GM23338 (cell line): ENCODE measurements at regions not wholly inside any gene's neighbourhood (a gene's known extent, or its start where the extent isn't known, plus 50 kb on each side); places are given as distances from the start of the nearest gene placed in this dataset.

Experiments used
- ATAC-seq: fragments of 200-7000 bp; cut with Tn5 transposase; 3 replicates; pipeline ENCODE4 v1.9.1; 2020
- DNase-seq: peaks from one replicate; pipeline ENCODE4 v3.0.0-alpha.2; 2015; ENCODE audit warnings: low spot score
- H2AFZ ChIP-seq: fragments of 200-600 bp; sonication (generic); 2 replicates; pipeline ENCODE4 v1.8.0; 2016; ENCODE audit warnings: antibody characterized with exemption, mild to moderate bottlenecking, moderate library complexity
- H3F3A ChIP-seq: fragments of 200-600 bp; sonication (generic); replicated peaks from 2 replicates; pipeline ENCODE4 v1.8.0; 2017; ENCODE audit warnings: antibody characterized with exemption, mixed run types, low read depth
- H3K27ac ChIP-seq: fragments of 200-600 bp; sonication (generic); 2 replicates; pipeline ENCODE4 v1.6.1; 2016; ENCODE audit warnings: low read depth
- H3K27me3 ChIP-seq: fragments of 200-600 bp; sonication (generic); 2 replicates; pipeline ENCODE4 v1.8.0; 2016; ENCODE audit warnings: mild to moderate bottlenecking, mixed run types, moderate library complexity; ENCODE audit not compliant: insufficient read depth
- H3K36me3 ChIP-seq: fragments of 200-600 bp; sonication (generic); 2 replicates; pipeline ENCODE4 v1.8.0; 2016; ENCODE audit warnings: mild to moderate bottlenecking; ENCODE audit not compliant: insufficient read depth
- H3K4me1 ChIP-seq: fragments of 200-600 bp; sonication (generic); 2 replicates; pipeline ENCODE4 v1.8.0; 2016; ENCODE audit warnings: mild to moderate bottlenecking, moderate library complexity; ENCODE audit not compliant: insufficient read depth
- H3K4me2 ChIP-seq: fragments of 200-600 bp; sonication (generic); 2 replicates; pipeline ENCODE4 v1.7.1; 2017; ENCODE audit warnings: mixed run types
- H3K4me3 ChIP-seq: fragments of 200-600 bp; sonication (generic); 2 replicates; pipeline ENCODE4 v1.6.1; 2016; ENCODE audit warnings: mixed run types
- H3K79me2 ChIP-seq: fragments of 200-600 bp; sonication (generic); replicated peaks from 2 replicates; pipeline ENCODE4 v1.8.0; 2017; ENCODE audit warnings: mild to moderate bottlenecking; ENCODE audit not compliant: insufficient read depth
- H3K9me2 ChIP-seq: fragments of 200-600 bp; sonication (generic); 2 replicates; pipeline ENCODE4 v1.8.0; 2017; ENCODE audit not compliant: insufficient read depth
- H4K20me1 ChIP-seq: fragments of 200-600 bp; sonication (generic); replicated peaks from 2 replicates; pipeline ENCODE4 v1.8.0; 2017; ENCODE audit warnings: mild to moderate bottlenecking; ENCODE audit not compliant: insufficient read depth
- H3K27ac Mint-ChIP-seq: 2 replicates; pipeline ENCODE4 v1.8.0; 2020; ENCODE audit warnings: inconsistent platforms, mild to moderate bottlenecking, moderate library complexity, mixed read lengths
- H3K27me3 Mint-ChIP-seq: 3 replicates; pipeline ENCODE4 v1.8.0; 2022; ENCODE audit warnings: low read depth, mild to moderate bottlenecking, moderate library complexity, mixed read lengths, inconsistent platforms; ENCODE audit not compliant: insufficient read depth, poor library complexity
- H3K36me3 Mint-ChIP-seq: 3 replicates; pipeline ENCODE4 v1.8.0; 2021; ENCODE audit warnings: low read depth, mild to moderate bottlenecking, inconsistent platforms, moderate library complexity, mixed read lengths
- H3K4me1 Mint-ChIP-seq: 3 replicates; pipeline ENCODE4 v1.8.0; 2020; ENCODE audit warnings: mild to moderate bottlenecking, inconsistent platforms, mixed read lengths
- H3K4me3 Mint-ChIP-seq: 3 replicates; pipeline ENCODE4 v1.8.0; 2021; ENCODE audit warnings: moderate library complexity, mild to moderate bottlenecking, inconsistent platforms, mixed read lengths
- H3K9me3 Mint-ChIP-seq: 3 replicates; pipeline ENCODE4 v1.8.0; 2020; ENCODE audit warnings: moderate library complexity, mild to moderate bottlenecking, inconsistent platforms, mixed read lengths
- CREB1 ChIP-seq: fragments of 250-450 bp; sonication (Bioruptor Pico); IDR thresholded peaks from 2 replicates; pipeline ENCODE4 v1.5.0; 2020; ENCODE audit warnings: low read depth, mild to moderate bottlenecking, moderate library complexity
- EZH2 ChIP-seq: fragments of 200-600 bp; sonication (generic); IDR thresholded peaks from one replicate; pipeline ENCODE4 v1.8.0; 2017; ENCODE audit warnings: antibody characterized with exemption, mild to moderate bottlenecking, low read depth; ENCODE audit not compliant: unreplicated experiment
- EZH2phosphoT487 ChIP-seq: fragments of 200-600 bp; sonication (generic); IDR thresholded peaks from one replicate; pipeline ENCODE4 v1.8.1; 2018; ENCODE audit warnings: antibody characterized with exemption; ENCODE audit not compliant: unreplicated experiment
- JUNB ChIP-seq: IDR thresholded peaks from one replicate; pipeline ENCODE4 v1.6.1; 2016; ENCODE audit warnings: antibody characterized with exemption; ENCODE audit not compliant: unreplicated experiment
- STAT1 ChIP-seq: IDR thresholded peaks from one replicate; pipeline ENCODE4 v1.6.1; 2016; ENCODE audit warnings: antibody characterized with exemption; ENCODE audit not compliant: unreplicated experiment
- ZNF114 ChIP-seq: fragments of 250-450 bp; sonication (Bioruptor Pico); IDR thresholded peaks from 2 replicates; pipeline ENCODE4 v1.5.0; 2020; ENCODE audit warnings: mild to moderate bottlenecking, moderate library complexity
- ZNF331 ChIP-seq: fragments of 250-450 bp; sonication (Bioruptor Pico); IDR thresholded peaks from 2 replicates; pipeline ENCODE4 v1.5.0; 2020; ENCODE audit warnings: low read depth, mild to moderate bottlenecking, moderate library complexity
- TF ChIP-seq, protein P1 (sequence below): IDR thresholded peaks from 2 replicates; pipeline ENCODE4 v1.6.1; 2016; ENCODE audit warnings: antibody characterized with exemption
- TF ChIP-seq, protein P2 (sequence below), 2 experiments: fragments of 200-600 bp in 1 of 2; sonication (generic) in 1 of 2; conservative IDR thresholded peaks; 2 replicates each; pipeline versions ENCODE4 v1.5.1 to v1.6.1; 2016 to 2017; ENCODE audit warnings: antibody characterized with exemption in 2 of 2, low read depth in 2 of 2, mild to moderate bottlenecking in 2 of 2, moderate library complexity in 1 of 2
- TF ChIP-seq, protein P3 (sequence below): fragments of 250-450 bp; sonication (Bioruptor Pico); IDR thresholded peaks from 2 replicates; pipeline ENCODE4 v1.5.0; 2020; ENCODE audit warnings: mild to moderate bottlenecking, moderate library complexity
- TF ChIP-seq, protein P4 (sequence below): IDR thresholded peaks from one replicate; pipeline ENCODE4 v1.6.1; 2018; ENCODE audit warnings: antibody characterized with exemption; ENCODE audit not compliant: unreplicated experiment

DNA sequence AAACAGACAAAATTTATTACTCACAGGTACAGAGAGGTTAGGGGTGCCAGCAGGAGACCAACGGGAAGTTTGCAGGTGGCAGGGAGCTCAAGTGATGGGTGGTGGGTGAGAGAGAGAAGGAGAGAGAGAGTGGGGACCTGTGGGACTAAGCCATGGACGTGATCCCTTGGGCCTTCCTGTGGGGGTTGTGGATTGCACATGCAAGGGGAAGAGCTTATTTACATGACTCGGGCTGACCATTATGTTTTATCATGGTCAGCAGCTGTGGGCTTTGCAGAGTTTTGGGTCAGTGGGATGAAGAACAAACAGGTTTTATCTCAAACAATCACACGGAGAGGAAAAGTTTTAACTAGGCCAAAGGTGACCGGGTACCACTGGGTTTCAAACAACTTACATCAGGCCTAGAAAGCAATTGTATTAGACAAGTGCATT, 156.2 kb upstream of the EXOC2 start:
- no peaks in the 10 kb centered on the region for H3K9me2 ChIP-seq
- no peak for DNase-seq
- no peaks in the 10 kb centered on the region for H3K4me1 ChIP-seq
- no peaks in the 10 kb centered on the region for H3K4me1 Mint-ChIP-seq
- H3K4me3 Mint-ChIP-seq: no peak overlapping the region
- no peaks in the 10 kb centered on the region for H3F3A ChIP-seq
- no peak for ATAC-seq
- H3K9me3 Mint-ChIP-seq: peaks cover 11% of the 10 kb centered on the region
- peaks cover 5% of the 10 kb centered on the region for H3K27me3 Mint-ChIP-seq
- H3K79me2 ChIP-seq: no peaks in the 10 kb centered on the region
- no peaks in the 10 kb centered on the region for H3K36me3 Mint-ChIP-seq
- H3K27ac ChIP-seq: no peak overlapping the region
- TF ChIP-seq JUNB (no peak), EZH2phosphoT487 (no peak), STAT1 (no peak), CREB1 (CRISPR knock-in tag) (no peak), EZH2 (no peak), ZNF114 (CRISPR knock-in tag) (no peak), ZNF331 (no peak)
- TF ChIP-seq, protein P1, sequence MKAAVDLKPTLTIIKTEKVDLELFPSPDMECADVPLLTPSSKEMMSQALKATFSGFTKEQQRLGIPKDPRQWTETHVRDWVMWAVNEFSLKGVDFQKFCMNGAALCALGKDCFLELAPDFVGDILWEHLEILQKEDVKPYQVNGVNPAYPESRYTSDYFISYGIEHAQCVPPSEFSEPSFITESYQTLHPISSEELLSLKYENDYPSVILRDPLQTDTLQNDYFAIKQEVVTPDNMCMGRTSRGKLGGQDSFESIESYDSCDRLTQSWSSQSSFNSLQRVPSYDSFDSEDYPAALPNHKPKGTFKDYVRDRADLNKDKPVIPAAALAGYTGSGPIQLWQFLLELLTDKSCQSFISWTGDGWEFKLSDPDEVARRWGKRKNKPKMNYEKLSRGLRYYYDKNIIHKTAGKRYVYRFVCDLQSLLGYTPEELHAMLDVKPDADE: no peak
- TF ChIP-seq, protein P2, sequence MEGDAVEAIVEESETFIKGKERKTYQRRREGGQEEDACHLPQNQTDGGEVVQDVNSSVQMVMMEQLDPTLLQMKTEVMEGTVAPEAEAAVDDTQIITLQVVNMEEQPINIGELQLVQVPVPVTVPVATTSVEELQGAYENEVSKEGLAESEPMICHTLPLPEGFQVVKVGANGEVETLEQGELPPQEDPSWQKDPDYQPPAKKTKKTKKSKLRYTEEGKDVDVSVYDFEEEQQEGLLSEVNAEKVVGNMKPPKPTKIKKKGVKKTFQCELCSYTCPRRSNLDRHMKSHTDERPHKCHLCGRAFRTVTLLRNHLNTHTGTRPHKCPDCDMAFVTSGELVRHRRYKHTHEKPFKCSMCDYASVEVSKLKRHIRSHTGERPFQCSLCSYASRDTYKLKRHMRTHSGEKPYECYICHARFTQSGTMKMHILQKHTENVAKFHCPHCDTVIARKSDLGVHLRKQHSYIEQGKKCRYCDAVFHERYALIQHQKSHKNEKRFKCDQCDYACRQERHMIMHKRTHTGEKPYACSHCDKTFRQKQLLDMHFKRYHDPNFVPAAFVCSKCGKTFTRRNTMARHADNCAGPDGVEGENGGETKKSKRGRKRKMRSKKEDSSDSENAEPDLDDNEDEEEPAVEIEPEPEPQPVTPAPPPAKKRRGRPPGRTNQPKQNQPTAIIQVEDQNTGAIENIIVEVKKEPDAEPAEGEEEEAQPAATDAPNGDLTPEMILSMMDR (conservative IDR thresholded peaks at IDR 0.05; ENCODE audit: low read depth in 2 of 2): no peak
- TF ChIP-seq, protein P3, sequence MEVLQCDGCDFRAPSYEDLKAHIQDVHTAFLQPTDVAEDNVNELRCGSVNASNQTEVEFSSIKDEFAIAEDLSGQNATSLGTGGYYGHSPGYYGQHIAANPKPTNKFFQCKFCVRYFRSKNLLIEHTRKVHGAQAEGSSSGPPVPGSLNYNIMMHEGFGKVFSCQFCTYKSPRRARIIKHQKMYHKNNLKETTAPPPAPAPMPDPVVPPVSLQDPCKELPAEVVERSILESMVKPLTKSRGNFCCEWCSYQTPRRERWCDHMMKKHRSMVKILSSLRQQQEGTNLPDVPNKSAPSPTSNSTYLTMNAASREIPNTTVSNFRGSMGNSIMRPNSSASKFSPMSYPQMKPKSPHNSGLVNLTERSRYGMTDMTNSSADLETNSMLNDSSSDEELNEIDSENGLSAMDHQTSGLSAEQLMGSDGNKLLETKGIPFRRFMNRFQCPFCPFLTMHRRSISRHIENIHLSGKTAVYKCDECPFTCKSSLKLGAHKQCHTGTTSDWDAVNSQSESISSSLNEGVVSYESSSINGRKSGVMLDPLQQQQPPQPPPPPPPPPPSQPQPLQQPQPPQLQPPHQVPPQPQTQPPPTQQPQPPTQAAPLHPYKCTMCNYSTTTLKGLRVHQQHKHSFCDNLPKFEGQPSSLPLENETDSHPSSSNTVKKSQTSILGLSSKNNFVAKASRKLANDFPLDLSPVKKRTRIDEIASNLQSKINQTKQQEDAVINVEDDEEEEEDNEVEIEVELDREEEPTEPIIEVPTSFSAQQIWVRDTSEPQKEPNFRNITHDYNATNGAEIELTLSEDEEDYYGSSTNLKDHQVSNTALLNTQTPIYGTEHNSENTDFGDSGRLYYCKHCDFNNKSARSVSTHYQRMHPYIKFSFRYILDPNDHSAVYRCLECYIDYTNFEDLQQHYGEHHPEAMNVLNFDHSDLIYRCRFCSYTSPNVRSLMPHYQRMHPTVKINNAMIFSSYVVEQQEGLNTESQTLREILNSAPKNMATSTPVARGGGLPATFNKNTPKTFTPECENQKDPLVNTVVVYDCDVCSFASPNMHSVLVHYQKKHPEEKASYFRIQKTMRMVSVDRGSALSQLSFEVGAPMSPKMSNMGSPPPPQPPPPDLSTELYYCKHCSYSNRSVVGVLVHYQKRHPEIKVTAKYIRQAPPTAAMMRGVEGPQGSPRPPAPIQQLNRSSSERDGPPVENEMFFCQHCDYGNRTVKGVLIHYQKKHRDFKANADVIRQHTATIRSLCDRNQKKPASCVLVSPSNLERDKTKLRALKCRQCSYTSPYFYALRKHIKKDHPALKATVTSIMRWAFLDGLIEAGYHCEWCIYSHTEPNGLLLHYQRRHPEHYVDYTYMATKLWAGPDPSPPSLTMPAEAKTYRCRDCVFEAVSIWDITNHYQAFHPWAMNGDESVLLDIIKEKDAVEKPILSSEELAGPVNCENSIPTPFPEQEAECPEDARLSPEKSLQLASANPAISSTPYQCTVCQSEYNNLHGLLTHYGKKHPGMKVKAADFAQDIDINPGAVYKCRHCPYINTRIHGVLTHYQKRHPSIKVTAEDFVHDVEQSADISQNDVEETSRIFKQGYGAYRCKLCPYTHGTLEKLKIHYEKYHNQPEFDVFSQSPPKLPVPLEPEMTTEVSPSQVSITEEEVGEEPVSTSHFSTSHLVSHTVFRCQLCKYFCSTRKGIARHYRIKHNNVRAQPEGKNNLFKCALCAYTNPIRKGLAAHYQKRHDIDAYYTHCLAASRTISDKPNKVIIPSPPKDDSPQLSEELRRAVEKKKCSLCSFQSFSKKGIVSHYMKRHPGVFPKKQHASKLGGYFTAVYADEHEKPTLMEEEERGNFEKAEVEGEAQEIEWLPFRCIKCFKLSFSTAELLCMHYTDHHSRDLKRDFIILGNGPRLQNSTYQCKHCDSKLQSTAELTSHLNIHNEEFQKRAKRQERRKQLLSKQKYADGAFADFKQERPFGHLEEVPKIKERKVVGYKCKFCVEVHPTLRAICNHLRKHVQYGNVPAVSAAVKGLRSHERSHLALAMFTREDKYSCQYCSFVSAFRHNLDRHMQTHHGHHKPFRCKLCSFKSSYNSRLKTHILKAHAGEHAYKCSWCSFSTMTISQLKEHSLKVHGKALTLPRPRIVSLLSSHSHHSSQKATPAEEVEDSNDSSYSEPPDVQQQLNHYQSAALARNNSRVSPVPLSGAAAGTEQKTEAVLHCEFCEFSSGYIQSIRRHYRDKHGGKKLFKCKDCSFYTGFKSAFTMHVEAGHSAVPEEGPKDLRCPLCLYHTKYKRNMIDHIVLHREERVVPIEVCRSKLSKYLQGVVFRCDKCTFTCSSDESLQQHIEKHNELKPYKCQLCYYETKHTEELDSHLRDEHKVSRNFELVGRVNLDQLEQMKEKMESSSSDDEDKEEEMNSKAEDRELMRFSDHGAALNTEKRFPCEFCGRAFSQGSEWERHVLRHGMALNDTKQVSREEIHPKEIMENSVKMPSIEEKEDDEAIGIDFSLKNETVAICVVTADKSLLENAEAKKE (CRISPR knock-in tag): no peak
- TF ChIP-seq, protein P4, sequence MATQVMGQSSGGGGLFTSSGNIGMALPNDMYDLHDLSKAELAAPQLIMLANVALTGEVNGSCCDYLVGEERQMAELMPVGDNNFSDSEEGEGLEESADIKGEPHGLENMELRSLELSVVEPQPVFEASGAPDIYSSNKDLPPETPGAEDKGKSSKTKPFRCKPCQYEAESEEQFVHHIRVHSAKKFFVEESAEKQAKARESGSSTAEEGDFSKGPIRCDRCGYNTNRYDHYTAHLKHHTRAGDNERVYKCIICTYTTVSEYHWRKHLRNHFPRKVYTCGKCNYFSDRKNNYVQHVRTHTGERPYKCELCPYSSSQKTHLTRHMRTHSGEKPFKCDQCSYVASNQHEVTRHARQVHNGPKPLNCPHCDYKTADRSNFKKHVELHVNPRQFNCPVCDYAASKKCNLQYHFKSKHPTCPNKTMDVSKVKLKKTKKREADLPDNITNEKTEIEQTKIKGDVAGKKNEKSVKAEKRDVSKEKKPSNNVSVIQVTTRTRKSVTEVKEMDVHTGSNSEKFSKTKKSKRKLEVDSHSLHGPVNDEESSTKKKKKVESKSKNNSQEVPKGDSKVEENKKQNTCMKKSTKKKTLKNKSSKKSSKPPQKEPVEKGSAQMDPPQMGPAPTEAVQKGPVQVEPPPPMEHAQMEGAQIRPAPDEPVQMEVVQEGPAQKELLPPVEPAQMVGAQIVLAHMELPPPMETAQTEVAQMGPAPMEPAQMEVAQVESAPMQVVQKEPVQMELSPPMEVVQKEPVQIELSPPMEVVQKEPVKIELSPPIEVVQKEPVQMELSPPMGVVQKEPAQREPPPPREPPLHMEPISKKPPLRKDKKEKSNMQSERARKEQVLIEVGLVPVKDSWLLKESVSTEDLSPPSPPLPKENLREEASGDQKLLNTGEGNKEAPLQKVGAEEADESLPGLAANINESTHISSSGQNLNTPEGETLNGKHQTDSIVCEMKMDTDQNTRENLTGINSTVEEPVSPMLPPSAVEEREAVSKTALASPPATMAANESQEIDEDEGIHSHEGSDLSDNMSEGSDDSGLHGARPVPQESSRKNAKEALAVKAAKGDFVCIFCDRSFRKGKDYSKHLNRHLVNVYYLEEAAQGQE: no peak
- H3K27me3 ChIP-seq: no peaks in the 10 kb centered on the region
- no peak overlapping the region for H3K4me2 ChIP-seq
- no peaks in the 10 kb centered on the region for H3K36me3 ChIP-seq
- no peaks in the 10 kb centered on the region for H4K20me1 ChIP-seq
- peak overlapping the region; percentile 5; the same call in 1 of the 2 replicates for H3K27ac Mint-ChIP-seq
- no peak overlapping the region for H2AFZ ChIP-seq
- H3K4me3 ChIP-seq: no peak overlapping the region
